Adrenal gland (tissue), 5 donors: ENCODE measurements at regions not wholly inside any gene's neighbourhood (a gene's known extent, or its start where the extent isn't known, plus 50 kb on each side); places are given as distances from the start of the nearest gene placed in this dataset.

Experiments used
- POLR2A ChIP-seq, 2 donors: fragments of 450-650 bp; IDR thresholded peaks; one replicate each; pipeline ENCODE4 v1.6.1; 2017; ENCODE audit warnings: antibody characterized with exemption in 2 of 2, mild to moderate bottlenecking in 2 of 2, moderate library complexity in 1 of 2
- TF ChIP-seq, protein P1 (sequence below), 6 experiments: fragments of 450-650 bp in 4 of 6; fragments of 200-600 bp in 2 of 6; sonication (generic) in 1 of 6; IDR thresholded peaks; 1 replicate in 5 of 6; 2 replicates in 1 of 6; pipeline versions ENCODE4 v1.5.1 to v1.8.0; 2016 to 2021; ENCODE audit warnings: antibody characterized with exemption in 6 of 6, mild to moderate bottlenecking in 2 of 6, moderate library complexity in 1 of 6
- donor health status: DM: no; HTN: no; CAD: no.

DNA sequence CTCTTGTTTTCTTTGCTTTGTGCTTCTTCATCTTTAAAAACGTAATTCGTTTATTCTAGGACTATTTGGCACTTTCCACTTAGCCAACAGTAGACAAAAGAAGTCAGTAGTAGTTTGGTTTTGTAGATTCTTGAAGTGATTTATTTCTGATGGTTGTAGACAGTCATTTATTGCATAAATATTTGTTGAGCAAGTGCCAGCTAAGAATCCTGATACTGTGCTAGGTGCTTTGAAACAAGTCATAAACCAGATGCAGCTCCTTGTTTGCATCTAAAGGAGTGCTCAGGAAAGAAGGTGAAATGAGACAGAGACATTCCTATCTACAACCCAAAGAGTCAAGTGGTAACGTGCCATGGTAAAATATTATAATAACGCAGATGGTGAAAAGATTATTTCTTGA lies 469.1 kb downstream of the GJA1 start:
- TF ChIP-seq, protein P1, sequence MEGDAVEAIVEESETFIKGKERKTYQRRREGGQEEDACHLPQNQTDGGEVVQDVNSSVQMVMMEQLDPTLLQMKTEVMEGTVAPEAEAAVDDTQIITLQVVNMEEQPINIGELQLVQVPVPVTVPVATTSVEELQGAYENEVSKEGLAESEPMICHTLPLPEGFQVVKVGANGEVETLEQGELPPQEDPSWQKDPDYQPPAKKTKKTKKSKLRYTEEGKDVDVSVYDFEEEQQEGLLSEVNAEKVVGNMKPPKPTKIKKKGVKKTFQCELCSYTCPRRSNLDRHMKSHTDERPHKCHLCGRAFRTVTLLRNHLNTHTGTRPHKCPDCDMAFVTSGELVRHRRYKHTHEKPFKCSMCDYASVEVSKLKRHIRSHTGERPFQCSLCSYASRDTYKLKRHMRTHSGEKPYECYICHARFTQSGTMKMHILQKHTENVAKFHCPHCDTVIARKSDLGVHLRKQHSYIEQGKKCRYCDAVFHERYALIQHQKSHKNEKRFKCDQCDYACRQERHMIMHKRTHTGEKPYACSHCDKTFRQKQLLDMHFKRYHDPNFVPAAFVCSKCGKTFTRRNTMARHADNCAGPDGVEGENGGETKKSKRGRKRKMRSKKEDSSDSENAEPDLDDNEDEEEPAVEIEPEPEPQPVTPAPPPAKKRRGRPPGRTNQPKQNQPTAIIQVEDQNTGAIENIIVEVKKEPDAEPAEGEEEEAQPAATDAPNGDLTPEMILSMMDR (IDR thresholded peaks at IDR 0.05) = no peak
- no peak for TF ChIP-seq POLR2A (IDR thresholded peaks at IDR 0.05)
